GM12875 (cell line): ENCODE measurements at regions not wholly inside any gene's neighbourhood (a gene's known extent, or its start where the extent isn't known, plus 50 kb on each side); places are given as distances from the start of the nearest gene placed in this dataset.

Experiments
- H3K4me3 ChIP-seq: one replicate; pipeline ENCODE4 v1.5.1; 2011; ENCODE audit warnings: low read depth, low read length, control low read depth
- CTCF ChIP-seq: IDR thresholded peaks from 2 replicates; pipeline ENCODE4 v1.5.1; 2011; ENCODE audit warnings: low read depth, mild to moderate bottlenecking, control low read depth, inconsistent platforms, low read length, moderate library complexity, borderline replicate concordance; ENCODE audit not compliant: insufficient read depth

GRCh38 chr2:449246-450067 is 161.6 kb upstream of the ALKAL2 start:
- H3K4me3 ChIP-seq = no peak overlapping the region
- no peak for TF ChIP-seq CTCF

- no peak for TF ChIP-seq CTCF
- H3K4me3 ChIP-seq = no peak overlapping the region
Observed at GRCh38 chr2:447902-448665, 160.2 kb upstream of the ALKAL2 start.

GRCh38 chr2:446963-447530 is 159.2 kb upstream of the ALKAL2 start:
- no peak overlapping the region for H3K4me3 ChIP-seq
- no peak for TF ChIP-seq CTCF

- no peak for TF ChIP-seq CTCF
- H3K4me3 ChIP-seq = no peak overlapping the region
Observed at GRCh38 chr2:446303-446874, 158.5 kb upstream of the ALKAL2 start.

GRCh38 chr2:445896-446295 is 158.0 kb upstream of the ALKAL2 start:
- no peak overlapping the region for H3K4me3 ChIP-seq
- no peak for TF ChIP-seq CTCF

- H3K4me3 ChIP-seq = no peak overlapping the region
Observed at GRCh38 chr2:444937-445884, 157.3 kb upstream of the ALKAL2 start.

More at GRCh38 chr2:444937-445884, 157.3 kb upstream of the ALKAL2 start:
- no peak for TF ChIP-seq CTCF
